GM12875 (cell line): ENCODE measurements at regions not wholly inside any gene's neighbourhood (a gene's known extent, or its start where the extent isn't known, plus 50 kb on each side); places are given as distances from the start of the nearest gene placed in this dataset.

ENCODE experiments used
- H3K4me3 ChIP-seq: one replicate; pipeline ENCODE4 v1.5.1; 2011; ENCODE audit warnings: low read depth, low read length, control low read depth
- CTCF ChIP-seq: IDR thresholded peaks from 2 replicates; pipeline ENCODE4 v1.5.1; 2011; ENCODE audit warnings: low read depth, mild to moderate bottlenecking, control low read depth, inconsistent platforms, low read length, moderate library complexity, borderline replicate concordance; ENCODE audit not compliant: insufficient read depth

GRCh38 chr12:65703176-65703575 lies 121.1 kb upstream of the HMGA2 start:
- no peak for TF ChIP-seq CTCF
- H3K4me3 ChIP-seq, result no peak overlapping the region

GRCh38 chr12:65705380-65705876 lies 118.9 kb upstream of the HMGA2 start:
- H3K4me3 ChIP-seq, result no peak overlapping the region
- no peak for TF ChIP-seq CTCF

- no peak overlapping the region for H3K4me3 ChIP-seq
- TF ChIP-seq CTCF, result no peak
Measured at GRCh38 chr12:65707051-65707450, 117.2 kb upstream of the HMGA2 start.

- no peak overlapping the region for H3K4me3 ChIP-seq
- no peak for TF ChIP-seq CTCF
Measured at GRCh38 chr12:65712260-65713004, 111.9 kb upstream of the HMGA2 start.

- TF ChIP-seq CTCF, result no peak
- no peak overlapping the region for H3K4me3 ChIP-seq
Measured at GRCh38 chr12:65715961-65716360, 108.3 kb upstream of the HMGA2 start.

GRCh38 chr12:65720136-65721130 lies 103.8 kb upstream of the HMGA2 start:
- TF ChIP-seq CTCF, result no peak
- no peak overlapping the region for H3K4me3 ChIP-seq
